Loucy (cell line): ENCODE measurements at regions not wholly inside any gene's neighbourhood (a gene's known extent, or its start where the extent isn't known, plus 50 kb on each side); places are given as distances from the start of the nearest gene placed in this dataset.

Experiments used
- H2AFZ ChIP-seq: fragments of 200-600 bp; sonication (generic); 2 replicates; pipeline ENCODE4 v1.6.0; 2016; ENCODE audit warnings: antibody characterized with exemption, mild to moderate bottlenecking, low read length, moderate library complexity
- H3F3A ChIP-seq: fragments of 200-600 bp; 2 replicates; pipeline ENCODE4 v1.6.0; 2016; ENCODE audit warnings: antibody characterized with exemption, low read depth, mild to moderate bottlenecking
- H3K27me3 ChIP-seq: fragments of 200-600 bp; sonication (generic); 2 replicates; pipeline ENCODE4 v1.6.1; 2014; ENCODE audit warnings: low read length, mild to moderate bottlenecking; ENCODE audit not compliant: insufficient read depth, poor library complexity, severe bottlenecking
- H3K36me3 ChIP-seq: fragments of 200-600 bp; sonication (generic); 2 replicates; pipeline ENCODE4 v1.6.1; 2016; ENCODE audit warnings: low read length; ENCODE audit not compliant: insufficient read depth
- H3K4me1 ChIP-seq: fragments of 200-600 bp; sonication (generic); 2 replicates; pipeline ENCODE4 v1.5.1; 2014; ENCODE audit warnings: low read length, mild to moderate bottlenecking; ENCODE audit not compliant: insufficient read depth, poor library complexity, severe bottlenecking
- H3K4me2 ChIP-seq: fragments of 200-600 bp; sonication (generic); 2 replicates; pipeline ENCODE4 v1.6.0; 2014; ENCODE audit warnings: antibody characterized with exemption, low read length, low read depth, mild to moderate bottlenecking; ENCODE audit not compliant: poor library complexity, severe bottlenecking
- H3K4me3 ChIP-seq: fragments of 200-600 bp; sonication (generic); 2 replicates; pipeline ENCODE4 v1.5.1; 2014; ENCODE audit warnings: low read length, mild to moderate bottlenecking, mixed read lengths; ENCODE audit not compliant: poor library complexity, severe bottlenecking
- H3K79me2 ChIP-seq: fragments of 200-600 bp; sonication (generic); 2 replicates; pipeline ENCODE4 v1.6.1; 2014; ENCODE audit warnings: low read length; ENCODE audit not compliant: insufficient read depth
- H3K9ac ChIP-seq: fragments of 200-600 bp; sonication (generic); 2 replicates; pipeline ENCODE4 v1.6.0; 2014; ENCODE audit warnings: mild to moderate bottlenecking, low read depth, low read length, moderate library complexity; ENCODE audit not compliant: poor library complexity, severe bottlenecking
- H3K9me2 ChIP-seq: fragments of 200-600 bp; sonication (generic); replicated peaks from 2 replicates; pipeline ENCODE4 v1.6.1; 2016; ENCODE audit warnings: low read depth, low read length, mixed read lengths
- H3K9me3 ChIP-seq: fragments of 200-600 bp; sonication (generic); 2 replicates; pipeline ENCODE4 v1.6.1; 2014; ENCODE audit warnings: mild to moderate bottlenecking, antibody characterized with exemption, low read length, low read depth; ENCODE audit not compliant: insufficient read depth
- H4K20me1 ChIP-seq: fragments of 200-600 bp; sonication (generic); 2 replicates; pipeline ENCODE4 v1.6.0; 2014; ENCODE audit warnings: antibody characterized with exemption, low read length, mild to moderate bottlenecking; ENCODE audit not compliant: insufficient read depth, poor library complexity, severe bottlenecking
- EZH2phosphoT487 ChIP-seq: fragments of 200-600 bp; IDR thresholded peaks from 2 replicates; pipeline ENCODE4 v1.6.1; 2018; ENCODE audit warnings: antibody characterized with exemption, mild to moderate bottlenecking, moderate library complexity, borderline replicate concordance
- TF ChIP-seq, protein P1 (sequence below): fragments of 200-600 bp; sonication (generic); conservative IDR thresholded peaks from 2 replicates; pipeline ENCODE4 v1.5.1; 2014; ENCODE audit warnings: mild to moderate bottlenecking, antibody characterized with exemption, low read length

- Histone ChIP-seq H3K9me3 (no peaks in the 10 kb centered on the region), H3K27me3 (no peaks in the 10 kb centered on the region), H3K36me3 (no peaks in the 10 kb centered on the region), H3K9ac (no peak overlapping the region), H3K9me2 (no peaks in the 10 kb centered on the region), H3K4me1 (no peaks in the 10 kb centered on the region), H3K79me2 (no peaks in the 10 kb centered on the region), H4K20me1 (no peaks in the 10 kb centered on the region), H3K4me2 (no peak overlapping the region), H2AFZ (no peak overlapping the region), H3K4me3 (no peak overlapping the region), H3F3A (no peaks in the 10 kb centered on the region)
- TF ChIP-seq EZH2phosphoT487 = no peak
- TF ChIP-seq, protein P1, sequence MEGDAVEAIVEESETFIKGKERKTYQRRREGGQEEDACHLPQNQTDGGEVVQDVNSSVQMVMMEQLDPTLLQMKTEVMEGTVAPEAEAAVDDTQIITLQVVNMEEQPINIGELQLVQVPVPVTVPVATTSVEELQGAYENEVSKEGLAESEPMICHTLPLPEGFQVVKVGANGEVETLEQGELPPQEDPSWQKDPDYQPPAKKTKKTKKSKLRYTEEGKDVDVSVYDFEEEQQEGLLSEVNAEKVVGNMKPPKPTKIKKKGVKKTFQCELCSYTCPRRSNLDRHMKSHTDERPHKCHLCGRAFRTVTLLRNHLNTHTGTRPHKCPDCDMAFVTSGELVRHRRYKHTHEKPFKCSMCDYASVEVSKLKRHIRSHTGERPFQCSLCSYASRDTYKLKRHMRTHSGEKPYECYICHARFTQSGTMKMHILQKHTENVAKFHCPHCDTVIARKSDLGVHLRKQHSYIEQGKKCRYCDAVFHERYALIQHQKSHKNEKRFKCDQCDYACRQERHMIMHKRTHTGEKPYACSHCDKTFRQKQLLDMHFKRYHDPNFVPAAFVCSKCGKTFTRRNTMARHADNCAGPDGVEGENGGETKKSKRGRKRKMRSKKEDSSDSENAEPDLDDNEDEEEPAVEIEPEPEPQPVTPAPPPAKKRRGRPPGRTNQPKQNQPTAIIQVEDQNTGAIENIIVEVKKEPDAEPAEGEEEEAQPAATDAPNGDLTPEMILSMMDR = no peak
Measured at GRCh38 chr21:30014886-30015285, 75.1 kb upstream of the GRIK1 start.

- TF ChIP-seq, protein P1 = no peak
- Histone ChIP-seq H3K4me2 (no peak overlapping the region), H3K9me2 (no peaks in the 10 kb centered on the region)
Measured at GRCh38 chr21:29991624-29992023, 51.8 kb upstream of the GRIK1 start.

DNA sequence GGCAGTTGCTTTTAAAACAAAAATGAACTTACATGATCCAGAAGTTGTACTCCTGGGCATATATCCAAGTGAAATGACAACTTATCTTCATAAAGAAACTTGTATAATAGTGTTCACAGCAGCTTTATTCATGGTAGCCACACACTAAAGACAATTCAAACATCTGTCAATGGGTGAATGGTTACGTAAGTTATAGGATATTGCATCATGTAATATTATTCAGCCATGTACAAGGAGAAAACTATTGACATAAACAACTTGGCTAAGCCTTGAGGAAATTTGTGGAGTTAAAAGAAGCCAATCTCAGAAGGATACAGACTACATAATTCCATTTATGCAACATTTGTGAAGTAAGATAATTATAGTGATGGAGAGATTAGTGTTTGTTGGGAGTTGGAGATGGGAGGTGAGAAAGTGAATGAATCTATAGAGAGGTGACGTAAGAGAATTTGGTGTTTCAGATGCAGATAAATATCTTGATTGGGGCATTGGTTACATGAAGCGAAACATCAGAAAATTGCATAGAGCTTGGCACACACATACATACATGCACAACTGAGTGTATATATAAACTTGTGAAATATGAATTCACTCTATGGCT lies 49.9 kb upstream of the GRIK1 start:
- no peak for TF ChIP-seq EZH2phosphoT487
- TF ChIP-seq, protein P1 = no peak
- H3K9ac ChIP-seq = no peak overlapping the region
- no peaks in the 10 kb centered on the region for H3K4me1 ChIP-seq
- H3K4me2 ChIP-seq = no peak overlapping the region
- H4K20me1 ChIP-seq = no peaks in the 10 kb centered on the region
- no peaks in the 10 kb centered on the region for H3K79me2 ChIP-seq
- H3K9me2 ChIP-seq = no peaks in the 10 kb centered on the region
- H3F3A ChIP-seq = no peaks in the 10 kb centered on the region
- H3K36me3 ChIP-seq = no peaks in the 10 kb centered on the region
- H3K27me3 ChIP-seq = no peaks in the 10 kb centered on the region
- no peak overlapping the region for H3K4me3 ChIP-seq
- peaks cover 8% of the 10 kb centered on the region; the same call in 1 of the 2 replicates for H3K9me3 ChIP-seq
- no peak overlapping the region for H2AFZ ChIP-seq

More at GRCh38 chr21:29991624-29992023, 51.8 kb upstream of the GRIK1 start:
- no peak overlapping the region for H3K9ac ChIP-seq
- H3F3A ChIP-seq = no peaks in the 10 kb centered on the region
- no peaks in the 10 kb centered on the region for H3K27me3 ChIP-seq
- H3K36me3 ChIP-seq = no peaks in the 10 kb centered on the region
- peaks cover 3% of the 10 kb centered on the region; the same call in 1 of the 2 replicates for H3K9me3 ChIP-seq
- H2AFZ ChIP-seq = no peak overlapping the region
- no peak overlapping the region for H3K4me3 ChIP-seq
- H4K20me1 ChIP-seq = no peaks in the 10 kb centered on the region
- H3K79me2 ChIP-seq = no peaks in the 10 kb centered on the region
- no peaks in the 10 kb centered on the region for H3K4me1 ChIP-seq
